ENCODE measurements at regions not wholly inside any gene's neighbourhood (a gene's known extent, or its start where the extent isn't known, plus 50 kb on each side); places are given as distances from the start of the nearest gene placed in this dataset.

- ChIA-PET POLR2A (no interaction called here), CTCF (no interaction called here)
- intact Hi-C loops (cut with micrococcal nuclease): no loop called here
- H3K27me3 Mint-ChIP-seq: no peaks in the 10 kb centered on the region
- TF ChIP-seq CTCF (IDR thresholded peaks at IDR 0.05): no peak
- H3K27ac Mint-ChIP-seq: no peak overlapping the region
- no peak overlapping the region for H3K4me3 Mint-ChIP-seq
- ATAC-seq (no peak), DNase-seq (no peak)
- H3K4me1 Mint-ChIP-seq (ENCODE audit: low read depth): no peaks in the 10 kb centered on the region
- peaks cover 17% of the 10 kb centered on the region for H3K9me3 Mint-ChIP-seq
- no peaks in the 10 kb centered on the region for H3K36me3 Mint-ChIP-seq (ENCODE audit: low read depth)
These were observed 105.3 kb downstream of the PRDM9 start for GRCh38 chr5:23612701-23613100.

- Mint-ChIP-seq H3K4me1 (ENCODE audit: low read depth) (no peaks in the 10 kb centered on the region), H3K27ac (no peak overlapping the region), H3K27me3 (no peaks in the 10 kb centered on the region), H3K36me3 (ENCODE audit: low read depth) (no peaks in the 10 kb centered on the region), H3K4me3 (no peak overlapping the region), H3K9me3 (peaks cover 17% of the 10 kb centered on the region)
- no peak for ATAC-seq
- intact Hi-C loops (cut with micrococcal nuclease): no loop called here
- ChIA-PET CTCF (no interaction called here), POLR2A (no interaction called here)
- no peak for TF ChIP-seq CTCF (IDR thresholded peaks at IDR 0.05)
- no peak for DNase-seq
These were observed 106.2 kb downstream of the PRDM9 start for GRCh38 chr5:23613566-23613965.

- Mint-ChIP-seq H3K4me3 (no peak overlapping the region), H3K27me3 (no peaks in the 10 kb centered on the region), H3K36me3 (ENCODE audit: low read depth) (no peaks in the 10 kb centered on the region), H3K27ac (no peak overlapping the region), H3K9me3 (peaks cover 17% of the 10 kb centered on the region), H3K4me1 (ENCODE audit: low read depth) (no peaks in the 10 kb centered on the region)
- no peak for DNase-seq
- no peak for ATAC-seq
- ChIA-PET CTCF (no interaction called here), POLR2A (no interaction called here)
- TF ChIP-seq CTCF (IDR thresholded peaks at IDR 0.05): no peak
- intact Hi-C loops (cut with micrococcal nuclease): no loop called here
These were observed 107.0 kb downstream of the PRDM9 start for GRCh38 chr5:23614422-23614821.

GRCh38 chr5:23626961-23627360 is 119.6 kb downstream of the PRDM9 start:
- DNase-seq (no peak), ATAC-seq (no peak)
- Mint-ChIP-seq H3K9me3 (peaks cover 8% of the 10 kb centered on the region), H3K4me3 (no peak overlapping the region), H3K4me1 (ENCODE audit: low read depth) (no peaks in the 10 kb centered on the region), H3K27me3 (no peaks in the 10 kb centered on the region), H3K27ac (no peak overlapping the region), H3K36me3 (ENCODE audit: low read depth) (no peaks in the 10 kb centered on the region)
- POLR2A ChIA-PET: no interaction called here
- TF ChIP-seq CTCF (IDR thresholded peaks at IDR 0.05): no peak
- CTCF ChIA-PET: no interaction called here
- intact Hi-C loops (cut with micrococcal nuclease): no loop called here

- no peak overlapping the region for H3K27ac Mint-ChIP-seq
- H3K36me3 Mint-ChIP-seq (ENCODE audit: low read depth): no peaks in the 10 kb centered on the region
- no peak overlapping the region for H3K4me3 Mint-ChIP-seq
- H3K4me1 Mint-ChIP-seq (ENCODE audit: low read depth): no peaks in the 10 kb centered on the region
- CTCF ChIA-PET: no interaction called here
- no peaks in the 10 kb centered on the region for H3K27me3 Mint-ChIP-seq
- intact Hi-C loops (cut with micrococcal nuclease): no loop called here
- ATAC-seq: no peak
- H3K9me3 Mint-ChIP-seq: peaks cover 8% of the 10 kb centered on the region
- TF ChIP-seq CTCF (IDR thresholded peaks at IDR 0.05): no peak
- no peak for DNase-seq
- POLR2A ChIA-PET: no interaction called here
These were observed 120.6 kb downstream of the PRDM9 start for GRCh38 chr5:23627976-23628375.
